Lower leg skin (tissue), 3 donors: ENCODE measurements at regions not wholly inside any gene's neighbourhood (a gene's known extent, or its start where the extent isn't known, plus 50 kb on each side); places are given as distances from the start of the nearest gene placed in this dataset.

Source experiments
- POLR2A ChIP-seq, 2 donors: fragments of 450-650 bp; IDR thresholded peaks; one replicate each; pipeline ENCODE4 v1.6.1; 2016 to 2017; ENCODE audit warnings: antibody characterized with exemption in 2 of 2, mild to moderate bottlenecking in 1 of 2, moderate library complexity in 1 of 2
- TF ChIP-seq, protein P1 (sequence below), 3 donors: fragments of 450-650 bp; IDR thresholded peaks; one replicate each; pipeline ENCODE4 v1.5.1; 2016; ENCODE audit warnings: antibody characterized with exemption in 3 of 3, mild to moderate bottlenecking in 3 of 3, moderate library complexity in 2 of 3

DNA sequence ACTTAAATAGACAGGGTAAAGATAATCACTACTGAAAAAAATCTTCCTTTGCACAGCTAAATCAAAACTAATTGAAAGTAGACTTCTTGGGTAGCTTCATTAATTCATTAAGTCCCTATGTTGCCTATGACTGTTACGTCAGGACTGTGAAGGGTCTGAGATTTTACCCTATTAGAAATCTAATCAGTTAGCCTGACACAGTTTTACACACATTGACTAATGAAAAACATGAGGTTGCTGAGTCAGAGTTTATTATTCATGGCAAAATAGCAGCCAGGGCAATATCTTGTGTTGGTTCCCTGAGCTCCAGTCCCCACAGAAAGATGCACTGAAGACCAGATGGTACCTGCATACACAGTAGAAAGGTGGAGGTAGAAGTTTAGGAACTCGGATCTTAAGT is 262.5 kb upstream of the ZP4 start:
- TF ChIP-seq, protein P1, sequence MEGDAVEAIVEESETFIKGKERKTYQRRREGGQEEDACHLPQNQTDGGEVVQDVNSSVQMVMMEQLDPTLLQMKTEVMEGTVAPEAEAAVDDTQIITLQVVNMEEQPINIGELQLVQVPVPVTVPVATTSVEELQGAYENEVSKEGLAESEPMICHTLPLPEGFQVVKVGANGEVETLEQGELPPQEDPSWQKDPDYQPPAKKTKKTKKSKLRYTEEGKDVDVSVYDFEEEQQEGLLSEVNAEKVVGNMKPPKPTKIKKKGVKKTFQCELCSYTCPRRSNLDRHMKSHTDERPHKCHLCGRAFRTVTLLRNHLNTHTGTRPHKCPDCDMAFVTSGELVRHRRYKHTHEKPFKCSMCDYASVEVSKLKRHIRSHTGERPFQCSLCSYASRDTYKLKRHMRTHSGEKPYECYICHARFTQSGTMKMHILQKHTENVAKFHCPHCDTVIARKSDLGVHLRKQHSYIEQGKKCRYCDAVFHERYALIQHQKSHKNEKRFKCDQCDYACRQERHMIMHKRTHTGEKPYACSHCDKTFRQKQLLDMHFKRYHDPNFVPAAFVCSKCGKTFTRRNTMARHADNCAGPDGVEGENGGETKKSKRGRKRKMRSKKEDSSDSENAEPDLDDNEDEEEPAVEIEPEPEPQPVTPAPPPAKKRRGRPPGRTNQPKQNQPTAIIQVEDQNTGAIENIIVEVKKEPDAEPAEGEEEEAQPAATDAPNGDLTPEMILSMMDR (IDR thresholded peaks at IDR 0.05), result no peak
- TF ChIP-seq POLR2A (IDR thresholded peaks at IDR 0.05), result no peak
